ENCODE measurements at regions not wholly inside any gene's neighbourhood (a gene's known extent, or its start where the extent isn't known, plus 50 kb on each side); places are given as distances from the start of the nearest gene placed in this dataset.

DNA sequence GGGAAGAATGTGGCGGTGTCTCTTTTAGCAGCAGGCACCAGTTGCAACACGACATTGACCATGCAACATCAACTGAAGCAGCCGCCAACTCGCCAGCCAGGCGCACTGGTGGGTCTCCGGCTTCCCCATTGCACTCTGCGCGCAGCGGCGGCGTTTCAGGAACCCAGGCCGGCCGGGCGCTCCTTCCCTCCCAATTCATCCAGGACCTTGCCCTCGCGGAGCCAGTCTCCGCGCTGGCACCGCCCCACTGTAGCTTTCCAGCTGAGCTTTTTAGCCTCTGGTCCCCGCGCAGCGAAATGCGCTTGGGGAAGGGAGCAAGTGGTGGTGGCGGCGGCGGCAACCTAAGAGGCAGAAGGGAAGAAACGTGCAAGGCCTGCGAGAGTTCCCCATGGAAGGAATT is 297.9 kb upstream of the RIMS1 start:
- no peak for DNase-seq (ENCODE audit: low read depth)

DNA sequence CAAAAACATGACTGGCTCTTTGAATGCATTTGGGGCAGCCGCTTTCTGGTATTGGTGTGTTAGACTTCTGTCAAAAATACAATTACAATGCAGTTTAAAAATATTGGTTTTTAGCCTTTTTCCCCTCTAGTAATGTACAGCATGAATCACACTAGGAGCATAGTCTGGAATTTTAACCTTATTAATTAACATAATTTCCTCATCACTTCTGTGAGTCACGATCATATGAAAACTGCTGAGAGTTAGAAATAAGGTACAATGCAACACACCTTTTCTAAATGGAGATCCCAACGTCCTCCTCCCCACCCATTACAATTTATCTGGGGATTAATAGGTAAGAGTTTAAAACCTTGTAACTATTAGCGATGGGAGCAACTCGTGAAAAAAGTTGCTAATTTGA is 297.1 kb upstream of the RIMS1 start:
- TF ChIP-seq, protein P1, sequence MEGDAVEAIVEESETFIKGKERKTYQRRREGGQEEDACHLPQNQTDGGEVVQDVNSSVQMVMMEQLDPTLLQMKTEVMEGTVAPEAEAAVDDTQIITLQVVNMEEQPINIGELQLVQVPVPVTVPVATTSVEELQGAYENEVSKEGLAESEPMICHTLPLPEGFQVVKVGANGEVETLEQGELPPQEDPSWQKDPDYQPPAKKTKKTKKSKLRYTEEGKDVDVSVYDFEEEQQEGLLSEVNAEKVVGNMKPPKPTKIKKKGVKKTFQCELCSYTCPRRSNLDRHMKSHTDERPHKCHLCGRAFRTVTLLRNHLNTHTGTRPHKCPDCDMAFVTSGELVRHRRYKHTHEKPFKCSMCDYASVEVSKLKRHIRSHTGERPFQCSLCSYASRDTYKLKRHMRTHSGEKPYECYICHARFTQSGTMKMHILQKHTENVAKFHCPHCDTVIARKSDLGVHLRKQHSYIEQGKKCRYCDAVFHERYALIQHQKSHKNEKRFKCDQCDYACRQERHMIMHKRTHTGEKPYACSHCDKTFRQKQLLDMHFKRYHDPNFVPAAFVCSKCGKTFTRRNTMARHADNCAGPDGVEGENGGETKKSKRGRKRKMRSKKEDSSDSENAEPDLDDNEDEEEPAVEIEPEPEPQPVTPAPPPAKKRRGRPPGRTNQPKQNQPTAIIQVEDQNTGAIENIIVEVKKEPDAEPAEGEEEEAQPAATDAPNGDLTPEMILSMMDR (IDR thresholded peaks at IDR 0.05; ENCODE audit: control insufficient read depth, insufficient read depth, low read depth, low read length, missing control alignments), result no peak
- no peak for DNase-seq (ENCODE audit: low read depth)
- no peak overlapping the region for H3K4me3 ChIP-seq (ENCODE audit: control insufficient read depth, low read depth, low read length)

More for the DNA sequence above, 297.9 kb upstream of the RIMS1 start:
- H3K4me3 ChIP-seq (ENCODE audit: control insufficient read depth, low read depth, low read length), result no peak overlapping the region
- TF ChIP-seq, protein P1 (IDR thresholded peaks at IDR 0.05; ENCODE audit: control insufficient read depth, insufficient read depth, low read depth, low read length, missing control alignments), result no peak

DNA sequence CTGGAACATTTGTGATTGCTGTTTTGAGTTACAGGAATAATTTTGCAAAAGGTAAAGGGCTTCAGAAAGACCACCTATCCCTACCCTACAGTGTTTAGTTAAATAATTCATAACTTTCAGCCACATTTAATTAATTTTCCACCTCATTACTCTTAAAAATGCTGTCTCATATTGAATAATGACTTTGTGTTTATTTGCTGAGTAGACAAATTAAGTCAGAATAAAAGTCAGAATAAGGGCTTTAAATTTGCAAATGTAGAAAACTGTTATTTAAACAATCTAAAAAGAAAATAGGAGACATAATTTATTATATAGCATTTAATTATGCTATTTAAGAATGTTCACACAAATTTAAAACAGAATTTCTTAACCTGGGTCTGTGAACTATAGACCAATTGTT is 293.7 kb upstream of the RIMS1 start:
- no peak overlapping the region for H3K4me3 ChIP-seq (ENCODE audit: control insufficient read depth, low read depth, low read length)
- TF ChIP-seq, protein P1 (IDR thresholded peaks at IDR 0.05; ENCODE audit: control insufficient read depth, insufficient read depth, low read depth, low read length, missing control alignments), result no peak
- DNase-seq (ENCODE audit: low read depth), result no peak

DNA sequence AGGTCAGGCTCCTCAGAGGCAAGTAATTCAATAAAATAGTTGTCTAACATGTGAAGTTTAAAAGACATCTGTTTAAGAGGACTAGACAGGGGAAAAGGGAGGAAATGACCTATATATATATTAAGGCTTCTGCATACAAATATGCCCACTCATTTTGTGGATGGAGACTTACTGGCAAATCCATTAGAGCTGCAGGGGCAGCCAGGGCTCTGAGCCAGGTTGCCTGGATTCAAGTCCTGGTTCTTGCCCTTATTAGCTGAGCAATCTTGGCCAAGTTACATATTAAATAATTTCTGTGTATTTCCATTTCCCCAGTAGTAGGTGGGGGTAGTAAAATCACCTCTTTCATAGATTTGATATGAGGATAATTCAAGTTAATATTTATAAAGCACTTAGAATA is 287.0 kb upstream of the RIMS1 start:
- no peak overlapping the region for H3K4me3 ChIP-seq (ENCODE audit: control insufficient read depth, low read depth, low read length)
- DNase-seq (ENCODE audit: low read depth), result no peak
- TF ChIP-seq, protein P1 (IDR thresholded peaks at IDR 0.05; ENCODE audit: control insufficient read depth, insufficient read depth, low read depth, low read length, missing control alignments), result no peak

DNA sequence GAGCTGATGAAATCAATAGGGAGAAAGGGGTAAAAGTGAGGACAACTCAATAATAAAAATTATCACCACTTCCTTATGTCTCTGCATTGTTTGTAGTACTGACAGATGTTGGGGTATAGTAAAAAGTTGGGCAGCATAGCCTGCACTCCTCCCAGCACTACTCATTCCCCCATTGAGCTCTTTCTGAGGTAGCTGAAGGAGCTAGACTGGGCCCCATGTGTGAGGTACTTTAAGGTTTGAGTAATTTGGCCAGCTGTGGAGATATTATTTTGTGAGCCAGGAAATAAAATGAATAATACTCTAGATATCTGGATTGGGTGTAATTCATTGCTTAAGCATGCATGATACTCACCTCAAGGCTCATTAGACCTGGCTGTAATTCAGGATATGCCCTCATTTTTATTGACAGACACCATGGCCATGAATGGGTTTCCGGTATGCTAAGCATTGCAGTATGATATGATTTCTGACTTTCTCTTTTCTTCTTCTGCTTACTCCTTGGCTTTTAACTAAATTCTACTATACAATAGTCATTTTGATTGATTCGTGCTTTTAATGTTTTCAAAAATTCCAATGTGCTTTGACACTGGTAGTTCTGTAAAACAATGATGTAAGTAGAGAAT is 283.9 kb upstream of the RIMS1 start:
- peak; percentile 83 for DNase-seq (ENCODE audit: low read depth)
- H3K4me3 ChIP-seq (ENCODE audit: control insufficient read depth, low read depth, low read length), result no peak overlapping the region
- TF ChIP-seq, protein P1 (IDR thresholded peaks at IDR 0.05; ENCODE audit: control insufficient read depth, insufficient read depth, low read depth, low read length, missing control alignments), result no peak

DNA sequence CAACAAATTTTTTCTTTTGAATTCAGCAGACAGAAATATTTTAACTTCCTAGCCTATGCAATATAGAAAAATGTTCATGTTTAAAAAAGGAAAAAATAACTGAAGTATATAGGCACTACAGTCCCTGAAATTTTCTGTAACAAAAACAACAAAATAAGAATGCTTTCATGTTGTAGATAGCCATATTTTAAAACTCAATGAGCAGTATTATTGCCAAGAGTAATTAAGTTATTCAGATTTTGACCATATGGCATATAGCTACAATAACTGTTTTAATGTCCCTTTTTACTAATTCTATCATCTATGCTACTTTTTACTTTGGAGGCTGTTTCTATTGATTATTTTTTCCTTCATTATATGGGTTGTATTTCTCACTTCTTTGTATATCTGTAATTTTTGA is 283.3 kb upstream of the RIMS1 start:
- TF ChIP-seq, protein P1 (IDR thresholded peaks at IDR 0.05; ENCODE audit: control insufficient read depth, insufficient read depth, low read depth, low read length, missing control alignments), result no peak
- no peak overlapping the region for H3K4me3 ChIP-seq (ENCODE audit: control insufficient read depth, low read depth, low read length)
- DNase-seq (ENCODE audit: low read depth), result no peak

Data from AG09309 (cell line).